Endothelial cell of umbilical vein (primary cell): ENCODE measurements at regions not wholly inside any gene's neighbourhood (a gene's known extent, or its start where the extent isn't known, plus 50 kb on each side); places are given as distances from the start of the nearest gene placed in this dataset.

Experiments used
- BruUV-seq: library from RNA; stranded (reverse); fragments of 400-500 nt; replicated peaks from 2 replicates; lab custom pipeline; 2021; lab: Mats Ljungman, UMichigan
- CTCF ChIA-PET: fragments of 300-600, 350-600 bp; sonication (Branson Sonifier 250); formaldehyde crosslinking; loops from one replicate; lab custom pipeline; 2021; ENCODE audit warnings: antibody characterized with exemption, inconsistent platforms; lab: Charles Lee
- POLR2A ChIA-PET: fragments of 300-600, 350-600 bp; sonication (Branson Sonifier 250); formaldehyde crosslinking; loops from one replicate; lab custom pipeline; 2021; ENCODE audit warnings: antibody characterized with exemption, inconsistent platforms; lab: Charles Lee
- DNase-seq: peaks from one replicate; pipeline ENCODE4 v3.0.0-alpha.2; 2011; ENCODE audit warnings: low read depth, low spot score
- FAIRE-seq: peaks from 2 replicates; lab custom pipeline; 2011; peaks lifted over from hg19 to GRCh38; lab: Jason Lieb, UNC
- H2AFZ ChIP-seq: 2 replicates; pipeline ENCODE4 v1.6.0; 2012; ENCODE audit warnings: low read depth, low read length, control low read depth, inconsistent platforms
- H3K27ac ChIP-seq: 2 replicates; pipeline ENCODE4 v1.5.1; 2011; ENCODE audit warnings: low read depth, mild to moderate bottlenecking, control low read depth, low read length, moderate library complexity; ENCODE audit not compliant: insufficient read depth
- H3K27me3 ChIP-seq, 2 experiments: 2 replicates each; pipeline versions ENCODE4 v1.6.0 to v1.6.1; 2011; ENCODE audit warnings: low read length in 2 of 2, mixed read lengths in 1 of 2; ENCODE audit not compliant: control insufficient read depth in 2 of 2, insufficient read depth in 2 of 2
- H3K36me3 ChIP-seq, 2 experiments: 2 replicates in 1 of 2; 3 replicates in 1 of 2; pipeline ENCODE4 v1.5.1; 2011; ENCODE audit warnings: low read length in 2 of 2, mild to moderate bottlenecking in 1 of 2, moderate library complexity in 1 of 2; ENCODE audit not compliant: control insufficient read depth in 2 of 2, insufficient read depth in 2 of 2; ENCODE audit errors: extremely low read depth in 1 of 2
- H3K4me1 ChIP-seq: 3 replicates; pipeline ENCODE4 v1.5.1; 2011; ENCODE audit warnings: mild to moderate bottlenecking, low read length; ENCODE audit not compliant: control insufficient read depth, insufficient read depth; ENCODE audit errors: extremely low read depth
- H3K4me2 ChIP-seq: 2 replicates; pipeline ENCODE4 v1.6.1; 2011; ENCODE audit warnings: low read length, control low read depth, mixed read lengths; ENCODE audit not compliant: insufficient read depth
- H3K4me3 ChIP-seq, 3 experiments: fragments of 200-600 bp in 1 of 3; sonication (generic), shearing (Covaris generic) in 1 of 3; replicated peaks in 1 of 3; 2 replicates each; pipeline ENCODE4 v1.5.1; 2011 to 2016; ENCODE audit warnings: control low read depth in 3 of 3, low read length in 3 of 3, mild to moderate bottlenecking in 2 of 3, inconsistent platforms in 1 of 3, low read depth in 1 of 3, moderate library complexity in 1 of 3; ENCODE audit not compliant: insufficient read depth in 1 of 3
- H3K79me2 ChIP-seq: 2 replicates; pipeline ENCODE4 v1.6.0; 2012; ENCODE audit warnings: low read length, inconsistent platforms; ENCODE audit not compliant: control insufficient read depth, insufficient read depth
- H3K9ac ChIP-seq: replicated peaks from 2 replicates; pipeline ENCODE3; 2011; ENCODE audit warnings: low read length, control low read depth; ENCODE audit not compliant: insufficient read depth; ENCODE audit errors: extremely low read depth
- H3K9me1 ChIP-seq: replicated peaks from 3 replicates; pipeline ENCODE4 v1.6.0; 2011; ENCODE audit warnings: mild to moderate bottlenecking, low read length; ENCODE audit not compliant: control insufficient read depth, insufficient read depth; ENCODE audit errors: extremely low read depth
- H3K9me3 ChIP-seq: replicated peaks from 2 replicates; pipeline ENCODE4 v1.5.1; 2012; ENCODE audit warnings: low read length, inconsistent platforms; ENCODE audit not compliant: control insufficient read depth, insufficient read depth
- H4K20me1 ChIP-seq: replicated peaks from 2 replicates; pipeline ENCODE3; 2011; ENCODE audit warnings: mild to moderate bottlenecking, low read length; ENCODE audit not compliant: control insufficient read depth, insufficient read depth; ENCODE audit errors: extremely low read depth
- EZH2 ChIP-seq: IDR thresholded peaks from 2 replicates; pipeline ENCODE4 v1.6.1; 2012; ENCODE audit warnings: borderline replicate concordance, low read depth, mild to moderate bottlenecking, moderate library complexity, low read length, inconsistent platforms; ENCODE audit not compliant: severe bottlenecking
- FOS ChIP-seq: IDR thresholded peaks from 2 replicates; pipeline ENCODE4 v1.6.1; 2011; ENCODE audit warnings: mild to moderate bottlenecking, low read length, moderate library complexity, borderline replicate concordance; ENCODE audit not compliant: insufficient read depth
- GATA2 ChIP-seq: IDR thresholded peaks from 2 replicates; pipeline ENCODE4 v1.7.0; 2011; ENCODE audit warnings: low read depth, mild to moderate bottlenecking, moderate library complexity, mixed read lengths, low read length; ENCODE audit not compliant: insufficient read length, insufficient read depth
- JUN ChIP-seq: IDR thresholded peaks from 2 replicates; pipeline ENCODE4 v1.6.1; 2011; ENCODE audit warnings: borderline replicate concordance, low read depth; ENCODE audit not compliant: insufficient read length, insufficient read depth
- MYC ChIP-seq: IDR thresholded peaks from one replicate; pipeline ENCODE4 v1.6.1; 2011; ENCODE audit warnings: mild to moderate bottlenecking, low read depth, low read length
- POLR2AphosphoS5 ChIP-seq: IDR thresholded peaks from 2 replicates; pipeline ENCODE4 v1.6.1; 2012; ENCODE audit warnings: low read depth, mild to moderate bottlenecking, control low read depth, low read length, moderate library complexity; ENCODE audit not compliant: insufficient read depth
- dilution Hi-C: fragments of 300-500 bp; cut with MboI; formaldehyde crosslinking; loops from one replicate; pipeline ENCODE4 v1.15.0; 2019; ENCODE audit warnings: low sequenced_read_pairs; ENCODE audit not compliant: extremely low pct_ligation_motif_present
- intact Hi-C: fragments of 100-400 bp; cut with micrococcal nuclease; formaldehyde crosslinking; loops from one replicate; pipeline ENCODE4 v1.10.0; 2022
- TF ChIP-seq, protein P1 (sequence below), 2 donors: IDR thresholded peaks; 1 replicate in 1 of 2; 2 replicates in 1 of 2; pipeline ENCODE4 v1.5.1; 2011; ENCODE audit warnings: low read length in 2 of 2, mild to moderate bottlenecking in 2 of 2, moderate library complexity in 2 of 2, control low read depth in 1 of 2, inconsistent platforms in 1 of 2, low read depth in 1 of 2; ENCODE audit not compliant: insufficient read depth in 1 of 2; ENCODE audit errors: extremely low read depth in 1 of 2
- TF ChIP-seq, protein P2 (sequence below): IDR thresholded peaks from 2 replicates; pipeline ENCODE4 v1.6.1; 2011; ENCODE audit not compliant: insufficient read depth, insufficient read length

DNA sequence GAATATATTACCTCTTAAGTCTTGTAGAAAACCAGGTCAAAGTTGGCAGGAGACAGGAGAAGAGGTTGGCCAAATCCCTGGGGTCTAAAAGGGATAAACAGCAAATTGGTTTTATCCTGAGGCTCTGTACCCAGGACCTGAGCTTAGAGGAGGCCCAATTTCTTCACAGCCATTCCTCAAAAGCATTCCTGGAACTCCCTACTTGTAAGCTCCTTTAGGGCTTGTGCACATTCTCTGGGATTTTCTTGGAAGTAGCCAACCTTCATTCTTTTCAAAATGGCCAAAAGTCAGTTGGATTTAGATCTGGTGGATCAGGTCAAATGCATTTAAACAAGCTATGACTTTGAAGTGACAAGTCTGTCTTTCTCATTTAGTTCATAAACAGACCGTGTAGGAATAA lies 152.1 kb upstream of the PLXNC1 start:
- no peaks in the 10 kb centered on the region for H3K9me1 ChIP-seq
- no peak overlapping the region for H3K4me3 ChIP-seq
- H3K9ac ChIP-seq, result no peak overlapping the region
- H3K9me3 ChIP-seq, result no peaks in the 10 kb centered on the region
- FAIRE-seq (no peak), DNase-seq (no peak)
- TF ChIP-seq, protein P1, sequence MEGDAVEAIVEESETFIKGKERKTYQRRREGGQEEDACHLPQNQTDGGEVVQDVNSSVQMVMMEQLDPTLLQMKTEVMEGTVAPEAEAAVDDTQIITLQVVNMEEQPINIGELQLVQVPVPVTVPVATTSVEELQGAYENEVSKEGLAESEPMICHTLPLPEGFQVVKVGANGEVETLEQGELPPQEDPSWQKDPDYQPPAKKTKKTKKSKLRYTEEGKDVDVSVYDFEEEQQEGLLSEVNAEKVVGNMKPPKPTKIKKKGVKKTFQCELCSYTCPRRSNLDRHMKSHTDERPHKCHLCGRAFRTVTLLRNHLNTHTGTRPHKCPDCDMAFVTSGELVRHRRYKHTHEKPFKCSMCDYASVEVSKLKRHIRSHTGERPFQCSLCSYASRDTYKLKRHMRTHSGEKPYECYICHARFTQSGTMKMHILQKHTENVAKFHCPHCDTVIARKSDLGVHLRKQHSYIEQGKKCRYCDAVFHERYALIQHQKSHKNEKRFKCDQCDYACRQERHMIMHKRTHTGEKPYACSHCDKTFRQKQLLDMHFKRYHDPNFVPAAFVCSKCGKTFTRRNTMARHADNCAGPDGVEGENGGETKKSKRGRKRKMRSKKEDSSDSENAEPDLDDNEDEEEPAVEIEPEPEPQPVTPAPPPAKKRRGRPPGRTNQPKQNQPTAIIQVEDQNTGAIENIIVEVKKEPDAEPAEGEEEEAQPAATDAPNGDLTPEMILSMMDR (IDR thresholded peaks at IDR 0.05; ENCODE audit: extremely low read depth in 1 of 2, insufficient read depth in 1 of 2, low read depth in 1 of 2, low read length in 2 of 2), result no peak
- TF ChIP-seq JUN, result no peak
- no peak for TF ChIP-seq MYC
- no peak for TF ChIP-seq EZH2
- TF ChIP-seq POLR2AphosphoS5, result no peak
- TF ChIP-seq FOS, result no peak
- TF ChIP-seq, protein P2, sequence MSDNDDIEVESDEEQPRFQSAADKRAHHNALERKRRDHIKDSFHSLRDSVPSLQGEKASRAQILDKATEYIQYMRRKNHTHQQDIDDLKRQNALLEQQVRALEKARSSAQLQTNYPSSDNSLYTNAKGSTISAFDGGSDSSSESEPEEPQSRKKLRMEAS, result no peak
- no peak for TF ChIP-seq GATA2
- POLR2A ChIA-PET, result no interaction called here
- H3K36me3 ChIP-seq, result no peaks in the 10 kb centered on the region
- no peaks in the 10 kb centered on the region for H3K79me2 ChIP-seq
- no peaks in the 10 kb centered on the region for H3K4me1 ChIP-seq
- dilution Hi-C loops (no loop called here), intact Hi-C loops (no loop called here)
- no peak overlapping the region for H2AFZ ChIP-seq
- H3K4me2 ChIP-seq, result no peak overlapping the region
- no peaks in the 10 kb centered on the region for H4K20me1 ChIP-seq
- CTCF ChIA-PET, result no interaction called here
- no peak overlapping the region for H3K27ac ChIP-seq
- H3K27me3 ChIP-seq, result no peaks in the 10 kb centered on the region
- no TSS peak for BruUV-seq
